Prostate gland (tissue), 2 donors: ENCODE measurements at regions not wholly inside any gene's neighbourhood (a gene's known extent, or its start where the extent isn't known, plus 50 kb on each side); places are given as distances from the start of the nearest gene placed in this dataset.

Experiments used
- DNase-seq: peaks from one replicate; pipeline ENCODE4 v3.0.0-alpha.2; 2019; ENCODE audit warnings: low spot score
- H3K27ac ChIP-seq, 2 donors: fragments of 200-600 bp; sonication (generic); 2 replicates each; pipeline ENCODE4 v1.5.1; 2017 to 2019
- H3K27me3 ChIP-seq: fragments of 200-600 bp; sonication (generic); replicated peaks from 2 replicates; pipeline ENCODE4 v1.5.1; 2019; ENCODE audit not compliant: insufficient read depth
- H3K36me3 ChIP-seq, 2 donors: fragments of 200-600 bp; sonication (generic); 1 replicate in 1 of 2; 2 replicates in 1 of 2; pipeline versions ENCODE4 v1.5.1 to v1.8.1; 2017 to 2019
- H3K4me1 ChIP-seq: fragments of 200-600 bp; sonication (generic); replicated peaks from 2 replicates; pipeline ENCODE4 v1.5.1; 2019
- H3K4me3 ChIP-seq, 2 donors: fragments of 200-600 bp; sonication (generic); 2 replicates each; pipeline ENCODE4 v1.5.1; 2017 to 2019
- H3K9me3 ChIP-seq: fragments of 200-600 bp; sonication (generic); 2 replicates; pipeline ENCODE4 v1.5.1; 2017
- CTCF ChIP-seq, 4 experiments: fragments of 200-600 bp in 2 of 4; fragments of 450-650 bp in 2 of 4; sonication (generic) in 2 of 4; IDR thresholded peaks; 1 replicate in 3 of 4; 2 replicates in 1 of 4; pipeline ENCODE4 v1.5.1; 2016 to 2019; ENCODE audit warnings: antibody characterized with exemption in 4 of 4, mild to moderate bottlenecking in 2 of 4, moderate library complexity in 2 of 4
- POLR2A ChIP-seq: fragments of 450-650 bp; IDR thresholded peaks from one replicate; pipeline ENCODE4 v1.6.1; 2016; ENCODE audit warnings: antibody characterized with exemption, mild to moderate bottlenecking
- POLR2AphosphoS5 ChIP-seq: sonication (generic); formaldehyde crosslinking; IDR thresholded peaks from one replicate; pipeline ENCODE4 v1.6.1; 2017; ENCODE audit warnings: antibody characterized with exemption
- WGBS: methylation state at CpG from one replicate; pipeline ENCODE4 v1.1.5; 2018; 5-methylcytosine and 5-hydroxymethylcytosine counted together
- intact Hi-C: fragments of 100-400 bp; cut with DNase I; formaldehyde crosslinking; loops from one replicate; pipeline ENCODE4 v1.14.2; 2022

- H3K27me3 ChIP-seq: no peaks in the 10 kb centered on the region
- intact Hi-C loops: no loop called here
- WGBS: 85% methylated on average over 1 of the region's 1 CpG
- no peak overlapping the region for H3K27ac ChIP-seq
- no peak for TF ChIP-seq CTCF (IDR thresholded peaks at IDR 0.05)
- TF ChIP-seq POLR2A: no peak
- no peaks in the 10 kb centered on the region for H3K4me1 ChIP-seq
- H3K4me3 ChIP-seq: no peak overlapping the region
- H3K9me3 ChIP-seq: no peaks in the 10 kb centered on the region
- no peak for DNase-seq
- no peaks in the 10 kb centered on the region for H3K36me3 ChIP-seq
These were observed 287.2 kb downstream of the RFPL4B start for GRCh38 chr6:112634376-112634775.

GRCh38 chr6:112636650-112637262 lies 289.6 kb downstream of the RFPL4B start:
- intact Hi-C loops: no loop called here
- H3K9me3 ChIP-seq: no peaks in the 10 kb centered on the region
- no peak overlapping the region for H3K27ac ChIP-seq
- H3K4me3 ChIP-seq: no peak overlapping the region
- no peaks in the 10 kb centered on the region for H3K4me1 ChIP-seq
- H3K36me3 ChIP-seq: no peaks in the 10 kb centered on the region
- no peak for DNase-seq
- H3K27me3 ChIP-seq: no peaks in the 10 kb centered on the region
- no peak for TF ChIP-seq POLR2AphosphoS5
- no peak for TF ChIP-seq POLR2A
- no peak for TF ChIP-seq CTCF (IDR thresholded peaks at IDR 0.05)
- WGBS: 85% methylated on average over 3 of the region's 3 CpGs

- Histone ChIP-seq H3K36me3 (no peaks in the 10 kb centered on the region), H3K27ac (no peak overlapping the region), H3K4me3 (no peak overlapping the region), H3K27me3 (no peaks in the 10 kb centered on the region), H3K4me1 (no peaks in the 10 kb centered on the region), H3K9me3 (no peaks in the 10 kb centered on the region)
- intact Hi-C loops: no loop called here
- DNase-seq: no peak
- TF ChIP-seq CTCF (IDR thresholded peaks at IDR 0.05) (no peak), POLR2AphosphoS5 (no peak), POLR2A (no peak)
These were observed 292.3 kb downstream of the RFPL4B start for GRCh38 chr6:112639391-112639831.

DNA sequence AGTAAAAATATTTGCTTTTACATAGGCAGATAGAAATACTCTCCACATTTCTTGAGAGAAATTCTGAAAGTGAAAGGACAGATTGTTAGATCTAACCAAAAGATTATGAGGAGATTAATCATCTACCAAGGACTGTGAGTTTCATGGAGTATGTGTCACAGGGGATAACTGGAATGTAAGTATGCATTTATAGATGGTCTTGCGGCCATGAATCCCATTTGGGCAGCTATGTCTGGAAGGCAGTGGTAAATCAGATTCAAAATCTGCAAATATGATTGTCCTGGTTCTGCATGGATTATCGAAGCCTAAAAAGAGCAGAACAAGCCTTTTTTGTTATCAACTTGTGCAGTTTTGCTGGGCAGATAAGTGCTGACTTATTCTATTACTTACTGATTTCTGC lies 293.8 kb downstream of the RFPL4B start:
- TF ChIP-seq POLR2A: no peak
- intact Hi-C loops: no loop called here

GRCh38 chr6:112649853-112650252 lies 302.7 kb downstream of the RFPL4B start:
- TF ChIP-seq POLR2AphosphoS5: no peak
- TF ChIP-seq CTCF (IDR thresholded peaks at IDR 0.05): no peak
- no peak for TF ChIP-seq POLR2A
- Histone ChIP-seq H3K9me3 (no peaks in the 10 kb centered on the region), H3K4me3 (no peak overlapping the region), H3K36me3 (no peaks in the 10 kb centered on the region), H3K27me3 (no peaks in the 10 kb centered on the region), H3K4me1 (no peaks in the 10 kb centered on the region), H3K27ac (no peak overlapping the region)
- WGBS: 88% methylated on average over 2 of the region's 2 CpGs
- no peak for DNase-seq
- intact Hi-C loops: no loop called here

More for the DNA sequence above, 293.8 kb downstream of the RFPL4B start:
- 50% methylated on average over 2 of the region's 2 CpGs for whole genome bisulfite sequencing
- H3K4me1 ChIP-seq: no peaks in the 10 kb centered on the region
- H3K9me3 ChIP-seq: no peaks in the 10 kb centered on the region
- DNase-seq: no peak
- no peak overlapping the region for H3K4me3 ChIP-seq
- no peak overlapping the region for H3K27ac ChIP-seq
- H3K36me3 ChIP-seq: no peaks in the 10 kb centered on the region
- no peaks in the 10 kb centered on the region for H3K27me3 ChIP-seq
